Mucosa of descending colon (tissue), 3 donors: ENCODE measurements at regions not wholly inside any gene's neighbourhood (a gene's known extent, or its start where the extent isn't known, plus 50 kb on each side); places are given as distances from the start of the nearest gene placed in this dataset.

Experiments
- ATAC-seq: fragments of 200-7000 bp; cut with Tn5 transposase; one replicate; pipeline ENCODE4 v1.9.1; 2020; ENCODE audit warnings: mild to moderate bottlenecking, moderate library complexity
- DNase-seq, 3 donors: peaks; one replicate each; pipeline ENCODE4 v3.0.0-alpha.2; 2020
- H3K36me3 ChIP-seq: fragments of 200-600 bp; one replicate; pipeline ENCODE4 v1.8.0; 2021; ENCODE audit warnings: low read depth, mild to moderate bottlenecking
- H3K4me1 ChIP-seq: fragments of 200-600 bp; one replicate; pipeline ENCODE4 v1.8.0; 2021; ENCODE audit warnings: low read depth, mild to moderate bottlenecking
- H3K4me3 ChIP-seq: fragments of 200-600 bp; one replicate; pipeline ENCODE4 v1.8.0; 2021; ENCODE audit warnings: mild to moderate bottlenecking
- H3K9me3 ChIP-seq: fragments of 200-600 bp; one replicate; pipeline ENCODE4 v1.8.0; 2021; ENCODE audit warnings: mild to moderate bottlenecking
- CTCF ChIP-seq: fragments of 200-600 bp; IDR thresholded peaks from one replicate; pipeline ENCODE4 v1.8.0; 2022; ENCODE audit warnings: antibody characterized with exemption, mild to moderate bottlenecking
- intact Hi-C, 2 donors: fragments of 100-400 bp; cut with DNase I in 1 of 2; cut with micrococcal nuclease in 1 of 2; formaldehyde crosslinking; loops; one replicate each; pipeline versions ENCODE4 v1.11.0 to v1.11.1; 2022; cut with DNase I, micrococcal nuclease
- donor health status: DM: no; HTN: no; CAD: no; lungs with moderate emphysema.
- donor health status: DM: no; HTN: no; CAD: no.
- donor health status: DM: no; HTN: yes; CAD: no.

- Histone ChIP-seq H3K4me1 (no peaks in the 10 kb centered on the region), H3K9me3 (no peaks in the 10 kb centered on the region), H3K4me3 (no peak overlapping the region), H3K36me3 (no peaks in the 10 kb centered on the region)
- ATAC-seq (no peak), DNase-seq (no peak)
- intact Hi-C loops, result no loop called here
- no peak for TF ChIP-seq CTCF
Measured at GRCh38 chr10:56599201-56599600, 238.1 kb upstream of the ZWINT start.

DNA sequence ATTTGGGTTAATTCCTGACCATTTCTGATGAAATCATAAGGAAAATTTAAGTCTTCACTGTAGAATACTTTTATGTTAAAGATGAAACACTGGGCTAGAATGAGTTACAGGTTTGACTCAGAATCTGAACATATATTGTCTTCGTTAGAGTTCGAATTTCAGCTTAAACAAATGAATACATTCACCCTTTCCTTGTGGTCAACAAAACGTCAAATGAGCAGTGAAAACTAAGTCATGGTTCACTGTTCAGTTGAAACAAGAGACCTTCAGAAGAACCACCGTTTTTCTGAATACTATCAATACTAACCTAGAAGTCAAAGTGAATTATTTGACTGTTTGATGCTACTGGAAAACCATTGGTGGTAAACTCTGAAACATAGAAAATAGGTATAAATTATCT is 235.2 kb upstream of the ZWINT start:
- intact Hi-C loops, result no loop called here
- TF ChIP-seq CTCF, result no peak
- Histone ChIP-seq H3K4me3 (no peak overlapping the region), H3K9me3 (no peaks in the 10 kb centered on the region), H3K36me3 (no peaks in the 10 kb centered on the region), H3K4me1 (no peaks in the 10 kb centered on the region)
- ATAC-seq (no peak), DNase-seq (no peak)

DNA sequence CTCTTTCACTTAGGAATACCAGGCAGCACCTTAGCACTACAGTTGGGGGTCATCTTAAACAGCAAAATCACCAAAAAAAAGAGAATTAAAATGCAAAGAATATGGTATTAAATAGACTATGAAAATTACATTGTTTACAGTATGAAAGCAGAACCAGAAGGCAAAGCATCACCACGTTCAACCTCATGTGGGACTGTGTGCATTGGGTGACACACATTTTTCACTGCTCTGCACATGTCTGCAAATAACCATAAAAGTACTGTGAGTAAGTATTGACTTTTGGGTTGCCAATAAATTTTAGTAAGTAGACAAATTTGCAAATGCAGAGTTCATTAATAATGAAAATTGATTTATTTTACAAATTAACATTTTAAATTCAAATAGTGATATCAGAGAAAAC is 232.1 kb upstream of the ZWINT start:
- no peaks in the 10 kb centered on the region for H3K4me1 ChIP-seq
- intact Hi-C loops, result no loop called here
- H3K36me3 ChIP-seq, result no peaks in the 10 kb centered on the region
- DNase-seq (no peak), ATAC-seq (no peak)
- no peaks in the 10 kb centered on the region for H3K9me3 ChIP-seq
- no peak overlapping the region for H3K4me3 ChIP-seq
- no peak for TF ChIP-seq CTCF

DNA sequence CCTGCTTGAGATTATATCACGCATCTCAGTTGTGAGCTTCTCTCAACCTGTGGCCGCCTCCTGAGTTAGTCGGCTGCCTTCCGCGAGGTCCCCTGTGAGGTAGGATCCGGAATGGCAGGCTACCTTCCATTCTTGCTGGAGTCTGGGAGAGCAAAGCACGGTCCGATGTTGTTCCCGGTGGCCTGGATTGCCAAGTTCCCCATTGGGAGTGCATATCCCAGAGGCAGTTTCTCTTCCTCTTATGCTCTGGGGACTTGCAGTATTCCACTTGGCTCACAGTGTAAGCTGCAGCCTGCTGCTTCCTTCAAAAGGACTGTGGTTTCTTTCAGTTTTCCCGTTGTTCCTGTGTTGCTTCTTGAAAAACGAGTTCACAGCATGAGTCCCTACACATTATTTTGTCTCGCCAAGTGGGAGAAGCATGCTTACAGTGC is 225.4 kb upstream of the ZWINT start:
- Histone ChIP-seq H3K4me3 (no peak overlapping the region), H3K4me1 (no peaks in the 10 kb centered on the region), H3K36me3 (no peaks in the 10 kb centered on the region), H3K9me3 (no peaks in the 10 kb centered on the region)
- intact Hi-C loops, result no loop called here
- no peak for DNase-seq
- TF ChIP-seq CTCF, result no peak
- ATAC-seq, result no peak

- Histone ChIP-seq H3K9me3 (no peaks in the 10 kb centered on the region), H3K4me1 (no peaks in the 10 kb centered on the region), H3K36me3 (no peaks in the 10 kb centered on the region), H3K4me3 (no peak overlapping the region)
- intact Hi-C loops, result no loop called here
- ATAC-seq (no peak), DNase-seq (no peak)
- no peak for TF ChIP-seq CTCF
Measured at GRCh38 chr10:56585447-56586171, 224.6 kb upstream of the ZWINT start.

DNA sequence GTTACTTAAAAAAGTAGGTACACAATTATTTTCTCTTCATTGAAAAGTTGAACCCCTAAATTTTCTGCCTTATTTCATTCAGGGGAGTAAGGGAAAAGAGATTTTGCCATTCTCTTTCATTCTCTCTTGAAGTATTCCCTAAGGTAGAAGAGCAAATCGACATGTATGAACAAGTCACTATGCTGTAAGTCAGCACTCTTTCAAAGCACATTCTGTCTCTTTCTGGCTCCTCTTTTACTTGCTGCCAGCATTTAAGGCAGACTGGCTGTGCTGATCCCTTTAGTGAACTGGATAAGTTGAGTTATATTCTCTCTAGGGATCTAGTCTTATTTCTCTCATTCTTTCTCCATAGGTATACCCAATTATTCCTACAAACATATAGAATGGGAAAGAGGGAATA is 222.3 kb upstream of the ZWINT start:
- no peaks in the 10 kb centered on the region for H3K4me1 ChIP-seq
- DNase-seq (no peak), ATAC-seq (no peak)
- H3K36me3 ChIP-seq, result no peaks in the 10 kb centered on the region
- no peak for TF ChIP-seq CTCF
- H3K4me3 ChIP-seq, result no peak overlapping the region
- H3K9me3 ChIP-seq, result no peaks in the 10 kb centered on the region
- intact Hi-C loops, result no loop called here
